ENCODE measurements at regions not wholly inside any gene's neighbourhood (a gene's known extent, or its start where the extent isn't known, plus 50 kb on each side); places are given as distances from the start of the nearest gene placed in this dataset.

DNA sequence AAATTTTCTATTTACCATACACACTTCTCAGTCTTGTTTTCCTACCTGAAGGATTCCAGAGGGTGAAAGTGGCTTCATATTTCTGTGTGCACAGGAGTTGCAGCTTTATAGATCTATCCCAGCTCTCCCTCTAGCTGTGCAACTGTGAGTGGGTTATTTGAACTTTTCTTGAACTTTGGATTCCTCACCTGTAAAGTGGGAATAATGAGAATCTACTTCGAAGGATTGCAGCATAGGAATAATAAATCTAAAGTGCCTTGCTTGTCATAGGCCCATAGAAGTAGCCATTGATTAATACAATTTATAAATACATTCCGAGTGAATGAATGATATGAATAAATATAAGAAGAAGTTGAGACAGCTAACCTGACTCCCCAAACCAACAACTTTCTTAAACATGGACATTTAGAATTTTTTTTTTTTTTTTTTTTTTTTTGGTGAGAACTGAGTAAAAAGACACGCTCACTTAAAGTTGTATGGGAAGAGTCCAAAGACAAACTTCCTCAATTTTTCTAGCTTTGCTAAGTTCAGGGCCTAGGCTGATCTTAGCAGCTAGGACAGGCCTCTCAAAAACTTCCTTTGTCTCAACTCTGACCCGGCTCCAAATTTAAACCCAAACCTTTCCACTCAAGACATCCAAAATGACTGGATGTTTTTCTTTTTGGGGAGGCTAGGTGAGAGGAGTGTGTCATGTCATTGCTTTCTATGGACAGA is 203.3 kb upstream of the FBXO11 start:
- Histone ChIP-seq H3K27ac (ENCODE audit: extremely low read length, insufficient read depth, low read length) (no peak overlapping the region), H3K9me3 (ENCODE audit: low read length) (no peaks in the 10 kb centered on the region), H3K4me1 (ENCODE audit: insufficient read depth, low read length) (peaks cover 73% of the 10 kb centered on the region), H3K79me2 (ENCODE audit: insufficient read depth, low read length) (no peaks in the 10 kb centered on the region), H3K9ac (ENCODE audit: insufficient read depth, low read depth, low read length) (no peak overlapping the region), H3K4me2 (ENCODE audit: low read depth, low read length) (peak overlapping the region; percentile 10), H3K4me3 (replicated peaks in 1 of 3; ENCODE audit: insufficient read depth in 1 of 3, low read depth in 2 of 3, low read length in 3 of 3) (no peak overlapping the region), H4K20me1 (ENCODE audit: insufficient read depth, low read length) (no peaks in the 10 kb centered on the region), H3K36me3 (replicated peaks in 1 of 2; ENCODE audit: control insufficient read depth in 1 of 2, insufficient read depth in 2 of 2, low read length in 2 of 2) (no peaks in the 10 kb centered on the region), H2AFZ (ENCODE audit: low read length) (no peak overlapping the region), H3K27me3 (ENCODE audit: control insufficient read depth in 1 of 2, insufficient read depth in 2 of 2, low read length in 2 of 2) (peaks cover 0 to 1% of the 10 kb centered on the region in 2 experiments; a peak in 1 of 5 replicates)
- ChIA-PET POLR2A (no interaction called here), CTCF (ENCODE audit: low intra/inter-chr PET ratio, low total read pairs) (no interaction called here)
- 40% methylated on average over 4 of the region's 4 CpGs for WGBS (ENCODE audit: low lambda C conversion rate)
- intact Hi-C loops (cut with micrococcal nuclease; ENCODE audit: unreplicated experiment) (loop anchor here (5.0 kb wide), 1 partner anchor 478 kb away; no protein-coding TSS in a partner anchor), in situ Hi-C loops (cut with HindIII; ENCODE audit: extremely low pct_ligation_motif_present, low pct_unique_long_range_greater_than_20kb) (loop anchor here (5.0 kb wide), 1 partner anchor 252 kb away; no protein-coding TSS in a partner anchor)
- FAIRE-seq (no peak), DNase-seq (ENCODE audit: low spot score) (peak; percentile 25), ATAC-seq (no peak)
- no TSS peak for BruUV-seq (replicated peaks)
- TF ChIP-seq HNF4A (CRISPR knock-in tag; IDR thresholded peaks at IDR 0.05) = peak; percentile 79
- no peak for TF ChIP-seq ZNF562 (CRISPR knock-in tag; IDR thresholded peaks at IDR 0.05; ENCODE audit: borderline replicate concordance)
- TF ChIP-seq ZNF235 (CRISPR knock-in tag; IDR thresholded peaks at IDR 0.05; ENCODE audit: borderline replicate concordance) = no peak
- TF ChIP-seq, protein P1, sequence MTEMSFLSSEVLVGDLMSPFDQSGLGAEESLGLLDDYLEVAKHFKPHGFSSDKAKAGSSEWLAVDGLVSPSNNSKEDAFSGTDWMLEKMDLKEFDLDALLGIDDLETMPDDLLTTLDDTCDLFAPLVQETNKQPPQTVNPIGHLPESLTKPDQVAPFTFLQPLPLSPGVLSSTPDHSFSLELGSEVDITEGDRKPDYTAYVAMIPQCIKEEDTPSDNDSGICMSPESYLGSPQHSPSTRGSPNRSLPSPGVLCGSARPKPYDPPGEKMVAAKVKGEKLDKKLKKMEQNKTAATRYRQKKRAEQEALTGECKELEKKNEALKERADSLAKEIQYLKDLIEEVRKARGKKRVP (CRISPR knock-in tag; IDR thresholded peaks at IDR 0.05) = 0 out of 4 replicates have a peak, but pooled peaks of 1 of the 2 experiments have one; percentile 11
- peak; percentile 86 for TF ChIP-seq ZNF629 (CRISPR knock-in tag; conservative IDR thresholded peaks at IDR 0.05)
- 0 out of 2 replicates have a peak, but pooled peaks have one; percentile 23 for TF ChIP-seq TP53 (CRISPR knock-in tag; conservative IDR thresholded peaks at IDR 0.05)
- TF ChIP-seq STAG1 (CRISPR knock-in tag; IDR thresholded peaks at IDR 0.05) = peak; percentile 33; the same call in 1 of the 2 replicates
- TF ChIP-seq, protein P2, sequence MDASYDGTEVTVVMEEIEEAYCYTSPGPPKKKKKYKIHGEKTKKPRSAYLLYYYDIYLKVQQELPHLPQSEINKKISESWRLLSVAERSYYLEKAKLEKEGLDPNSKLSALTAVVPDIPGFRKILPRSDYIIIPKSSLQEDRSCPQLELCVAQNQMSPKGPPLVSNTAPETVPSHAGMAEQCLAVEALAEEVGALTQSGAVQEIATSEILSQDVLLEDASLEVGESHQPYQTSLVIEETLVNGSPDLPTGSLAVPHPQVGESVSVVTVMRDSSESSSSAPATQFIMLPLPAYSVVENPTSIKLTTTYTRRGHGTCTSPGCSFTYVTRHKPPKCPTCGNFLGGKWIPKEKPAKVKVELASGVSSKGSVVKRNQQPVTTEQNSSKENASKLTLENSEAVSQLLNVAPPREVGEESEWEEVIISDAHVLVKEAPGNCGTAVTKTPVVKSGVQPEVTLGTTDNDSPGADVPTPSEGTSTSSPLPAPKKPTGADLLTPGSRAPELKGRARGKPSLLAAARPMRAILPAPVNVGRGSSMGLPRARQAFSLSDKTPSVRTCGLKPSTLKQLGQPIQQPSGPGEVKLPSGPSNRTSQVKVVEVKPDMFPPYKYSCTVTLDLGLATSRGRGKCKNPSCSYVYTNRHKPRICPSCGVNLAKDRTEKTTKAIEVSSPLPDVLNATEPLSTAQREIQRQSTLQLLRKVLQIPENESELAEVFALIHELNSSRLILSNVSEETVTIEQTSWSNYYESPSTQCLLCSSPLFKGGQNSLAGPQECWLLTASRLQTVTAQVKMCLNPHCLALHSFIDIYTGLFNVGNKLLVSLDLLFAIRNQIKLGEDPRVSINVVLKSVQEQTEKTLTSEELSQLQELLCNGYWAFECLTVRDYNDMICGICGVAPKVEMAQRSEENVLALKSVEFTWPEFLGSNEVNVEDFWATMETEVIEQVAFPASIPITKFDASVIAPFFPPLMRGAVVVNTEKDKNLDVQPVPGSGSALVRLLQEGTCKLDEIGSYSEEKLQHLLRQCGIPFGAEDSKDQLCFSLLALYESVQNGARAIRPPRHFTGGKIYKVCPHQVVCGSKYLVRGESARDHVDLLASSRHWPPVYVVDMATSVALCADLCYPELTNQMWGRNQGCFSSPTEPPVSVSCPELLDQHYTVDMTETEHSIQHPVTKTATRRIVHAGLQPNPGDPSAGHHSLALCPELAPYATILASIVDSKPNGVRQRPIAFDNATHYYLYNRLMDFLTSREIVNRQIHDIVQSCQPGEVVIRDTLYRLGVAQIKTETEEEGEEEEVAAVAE (CRISPR knock-in tag; IDR thresholded peaks at IDR 0.05; ENCODE audit: borderline replicate concordance) = no peak
- peak; percentile 69 for TF ChIP-seq GATAD2A (CRISPR knock-in tag; IDR thresholded peaks at IDR 0.05)
- no peak for TF ChIP-seq SMC3 (IDR thresholded peaks at IDR 0.05; ENCODE audit: low read length)
- TF ChIP-seq ZNF263 (CRISPR knock-in tag; IDR thresholded peaks at IDR 0.05) = no peak
- TF ChIP-seq, protein P3, sequence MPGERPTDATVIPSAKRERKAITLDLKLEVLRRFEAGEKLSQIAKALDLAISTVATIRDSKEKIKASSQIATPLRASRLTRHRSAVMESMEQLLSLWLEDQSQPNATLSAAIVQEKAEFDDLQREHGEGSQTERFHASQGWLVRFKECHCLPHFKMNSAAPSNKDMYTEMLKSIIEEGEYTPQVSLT (CRISPR knock-in tag; IDR thresholded peaks at IDR 0.05; ENCODE audit: borderline replicate concordance, low read depth) = no peak
- TF ChIP-seq, protein P4, sequence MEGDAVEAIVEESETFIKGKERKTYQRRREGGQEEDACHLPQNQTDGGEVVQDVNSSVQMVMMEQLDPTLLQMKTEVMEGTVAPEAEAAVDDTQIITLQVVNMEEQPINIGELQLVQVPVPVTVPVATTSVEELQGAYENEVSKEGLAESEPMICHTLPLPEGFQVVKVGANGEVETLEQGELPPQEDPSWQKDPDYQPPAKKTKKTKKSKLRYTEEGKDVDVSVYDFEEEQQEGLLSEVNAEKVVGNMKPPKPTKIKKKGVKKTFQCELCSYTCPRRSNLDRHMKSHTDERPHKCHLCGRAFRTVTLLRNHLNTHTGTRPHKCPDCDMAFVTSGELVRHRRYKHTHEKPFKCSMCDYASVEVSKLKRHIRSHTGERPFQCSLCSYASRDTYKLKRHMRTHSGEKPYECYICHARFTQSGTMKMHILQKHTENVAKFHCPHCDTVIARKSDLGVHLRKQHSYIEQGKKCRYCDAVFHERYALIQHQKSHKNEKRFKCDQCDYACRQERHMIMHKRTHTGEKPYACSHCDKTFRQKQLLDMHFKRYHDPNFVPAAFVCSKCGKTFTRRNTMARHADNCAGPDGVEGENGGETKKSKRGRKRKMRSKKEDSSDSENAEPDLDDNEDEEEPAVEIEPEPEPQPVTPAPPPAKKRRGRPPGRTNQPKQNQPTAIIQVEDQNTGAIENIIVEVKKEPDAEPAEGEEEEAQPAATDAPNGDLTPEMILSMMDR (CRISPR knock-in tag; IDR thresholded peaks at IDR 0.05) = peak; percentile 22; the same call in 1 of the 2 replicates
- TF ChIP-seq KLF9 (CRISPR knock-in tag; IDR thresholded peaks at IDR 0.05; ENCODE audit: low read depth) = no peak
- 0 out of 2 replicates have a peak, but pooled peaks have one; percentile 25 for TF ChIP-seq HNF4G (IDR thresholded peaks at IDR 0.05; ENCODE audit: borderline replicate concordance, low read depth, low read length)
- no peak for TF ChIP-seq HNF4G (CRISPR knock-in tag; IDR thresholded peaks at IDR 0.05; ENCODE audit: borderline replicate concordance, low read depth)
- TF ChIP-seq ZNF205 (CRISPR knock-in tag; IDR thresholded peaks at IDR 0.05) = no peak
